ENCODE measurements at regions not wholly inside any gene's neighbourhood (a gene's known extent, or its start where the extent isn't known, plus 50 kb on each side); places are given as distances from the start of the nearest gene placed in this dataset.

DNA sequence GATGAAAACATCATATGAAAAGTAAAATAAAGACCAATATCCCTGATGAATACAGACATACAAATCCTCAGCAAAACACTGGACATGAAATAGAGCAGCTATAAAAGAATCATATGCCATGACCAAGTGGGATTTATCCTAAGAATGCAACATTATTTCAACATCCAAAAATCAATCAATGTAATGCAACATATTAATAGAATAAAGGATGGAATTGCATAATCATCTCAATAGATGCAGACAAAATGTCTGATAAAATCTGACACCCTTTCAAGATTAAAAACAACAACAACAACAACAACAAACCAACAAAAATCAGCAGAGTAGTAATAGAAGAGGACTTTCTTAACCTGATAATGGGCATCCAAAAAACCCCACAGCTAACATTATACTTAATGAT, 63.8 kb upstream of the IL1R1 start:
- DNase-seq = no peak

DNA sequence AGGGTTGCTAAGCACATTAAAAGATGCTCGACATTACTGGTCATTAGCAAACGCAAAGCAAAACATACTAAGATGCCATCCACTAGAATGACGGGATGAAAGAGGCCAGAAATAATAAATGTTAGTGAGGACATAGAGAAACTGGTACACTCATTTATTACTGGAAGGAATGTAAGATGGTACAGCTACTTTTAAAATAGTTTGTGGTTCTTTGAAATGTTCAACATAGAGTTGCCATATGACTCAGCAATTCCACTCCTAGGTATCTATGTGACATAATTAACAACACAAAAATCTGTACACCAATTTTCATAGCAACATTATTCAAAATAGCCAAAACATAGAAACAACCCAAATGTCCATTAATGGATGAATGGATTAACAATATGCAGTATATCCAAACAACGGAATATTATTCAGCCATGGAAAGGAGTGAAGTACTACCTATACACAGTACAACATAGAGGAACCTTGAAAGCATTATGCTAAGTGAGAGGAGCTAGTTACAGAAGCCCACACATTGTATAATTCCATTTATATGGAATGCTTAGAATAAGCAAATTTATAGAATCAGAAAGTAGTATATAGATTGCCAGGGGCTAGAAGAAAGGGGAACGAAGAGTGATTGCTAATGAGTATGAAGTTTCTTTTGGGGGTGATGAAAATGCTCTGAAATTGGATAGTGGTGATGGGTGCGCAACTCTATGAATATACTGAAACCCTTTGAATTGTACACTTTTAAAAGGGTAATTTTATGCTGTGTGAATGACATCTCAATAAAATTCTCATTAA, 61.9 kb upstream of the IL1R1 start:
- DNase-seq = no peak

DNA sequence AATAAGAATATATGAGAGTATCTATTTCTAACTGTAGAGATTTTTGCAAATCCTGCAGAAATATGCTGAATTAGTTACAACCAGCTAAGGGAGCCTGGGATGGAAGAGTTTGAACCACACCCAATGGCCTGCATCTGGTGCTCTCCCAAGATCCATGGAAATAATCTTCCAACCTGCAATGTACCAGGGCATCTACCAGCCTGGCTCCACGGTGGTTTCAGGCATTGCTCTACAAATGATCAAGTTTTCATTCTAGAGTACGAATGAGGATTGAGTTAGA, 61.4 kb upstream of the IL1R1 start:
- DNase-seq = no peak

DNA sequence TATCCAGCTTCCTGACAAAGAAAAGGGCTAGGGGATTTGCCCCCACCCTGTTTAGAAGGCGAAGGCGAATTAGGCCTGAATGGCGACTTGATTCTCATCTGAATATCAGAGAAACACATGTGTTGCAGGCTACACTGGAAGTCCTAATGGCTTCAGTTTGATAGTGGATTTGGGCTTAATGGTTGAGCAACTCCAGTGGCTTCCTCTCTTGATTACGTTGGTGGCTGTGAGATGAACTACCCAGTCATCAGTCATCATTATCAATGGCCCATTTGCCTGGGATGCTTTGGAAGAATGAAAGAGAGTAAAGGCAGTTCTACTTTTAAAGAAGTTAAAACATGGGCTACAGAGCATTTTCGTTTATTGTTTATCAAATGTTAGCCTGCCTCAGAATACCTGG, 60.9 kb upstream of the IL1R1 start:
- no peak for DNase-seq

DNA sequence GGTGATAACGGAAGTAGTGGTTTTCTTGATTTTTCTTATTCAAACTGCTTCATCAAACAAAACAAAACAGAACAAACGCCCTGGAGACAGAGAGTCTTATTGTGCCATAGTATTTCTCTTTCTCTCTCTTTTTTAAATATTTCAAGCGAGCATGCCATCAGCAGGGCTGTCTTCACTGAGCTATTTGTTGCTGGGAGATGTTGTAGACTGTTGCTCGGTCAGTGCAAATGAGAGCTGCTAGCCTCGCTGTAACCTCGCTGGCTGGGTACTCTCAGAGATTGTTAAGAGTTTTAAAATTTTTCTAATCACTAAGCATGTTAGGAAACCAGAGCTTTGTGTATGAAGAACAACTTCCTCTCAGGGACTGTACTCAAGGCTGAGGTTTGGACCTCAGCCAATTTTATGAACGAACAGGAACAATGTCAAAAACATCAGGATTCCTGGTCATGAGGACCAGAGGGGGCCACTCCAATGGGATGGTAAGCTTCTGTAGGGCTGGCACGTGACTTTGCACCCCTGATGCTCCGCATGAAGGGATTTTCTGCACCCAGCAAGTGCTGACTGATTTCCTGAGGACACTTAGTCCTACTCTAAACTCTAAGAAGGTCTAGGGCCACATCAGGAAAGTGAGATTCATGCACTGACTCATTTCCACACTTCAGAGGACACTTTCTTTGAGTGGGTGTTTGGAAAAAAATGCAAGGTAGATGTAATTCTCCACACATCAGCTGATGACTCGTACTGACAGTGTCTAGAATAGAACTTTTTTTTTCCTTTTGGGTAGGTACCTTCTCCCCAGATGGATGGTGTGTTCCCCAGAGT, 59.8 kb upstream of the IL1R1 start:
- DNase-seq = peak; percentile 56

DNA sequence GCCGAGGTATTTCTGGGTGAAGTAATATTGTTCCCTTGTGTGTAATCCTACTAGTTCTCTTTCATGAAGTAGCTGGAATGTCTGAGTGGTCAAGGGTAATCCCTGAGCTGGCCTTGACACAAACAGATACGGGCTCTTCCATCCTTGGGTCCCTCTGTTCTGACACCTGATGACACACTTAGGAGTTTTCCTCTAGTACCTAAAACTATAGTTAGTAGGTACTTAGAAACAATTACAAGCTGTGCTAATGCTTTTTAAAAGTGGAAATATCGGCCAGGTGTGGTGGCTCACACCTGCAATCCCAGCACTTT, 59.2 kb upstream of the IL1R1 start:
- peak; percentile 27 for DNase-seq

DNA sequence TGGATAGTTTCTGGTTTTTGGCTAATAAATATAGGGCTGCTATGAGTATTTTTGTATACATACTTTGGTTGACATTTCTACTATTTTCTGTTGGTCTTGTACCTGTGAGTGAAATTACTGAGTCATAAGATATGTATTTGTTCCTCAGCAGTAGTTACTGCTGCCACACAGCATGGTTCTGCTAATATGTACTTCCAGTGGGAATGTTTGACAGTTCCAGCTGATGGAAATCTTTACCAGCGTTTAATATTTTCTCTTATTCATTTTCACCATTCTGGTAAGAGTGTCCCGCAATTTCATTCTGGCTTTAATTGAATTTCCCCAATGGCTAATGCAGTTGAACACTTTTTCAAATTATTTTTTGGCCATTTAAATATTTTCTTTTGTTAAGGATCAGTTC, 57.9 kb upstream of the IL1R1 start:
- no peak for DNase-seq

DNA sequence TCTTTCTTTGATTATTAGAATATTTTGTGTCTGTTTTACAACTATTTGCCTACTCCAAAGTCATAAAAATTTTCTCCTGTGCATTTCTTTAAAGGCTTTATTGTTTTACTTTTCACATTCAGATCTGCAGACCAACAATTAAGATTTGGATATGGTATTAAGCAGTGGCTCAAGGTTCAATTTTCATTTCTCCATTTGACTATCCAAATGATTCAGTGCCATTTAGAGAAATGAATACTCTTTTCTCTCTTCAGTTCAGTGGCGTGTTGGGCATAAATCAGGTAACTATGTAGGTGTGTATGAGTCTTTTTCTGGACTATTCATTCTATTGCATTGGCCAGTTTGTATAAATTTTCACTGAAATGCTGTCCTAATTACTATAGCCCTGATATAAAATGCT, 57.3 kb upstream of the IL1R1 start:
- DNase-seq = no peak

DNA sequence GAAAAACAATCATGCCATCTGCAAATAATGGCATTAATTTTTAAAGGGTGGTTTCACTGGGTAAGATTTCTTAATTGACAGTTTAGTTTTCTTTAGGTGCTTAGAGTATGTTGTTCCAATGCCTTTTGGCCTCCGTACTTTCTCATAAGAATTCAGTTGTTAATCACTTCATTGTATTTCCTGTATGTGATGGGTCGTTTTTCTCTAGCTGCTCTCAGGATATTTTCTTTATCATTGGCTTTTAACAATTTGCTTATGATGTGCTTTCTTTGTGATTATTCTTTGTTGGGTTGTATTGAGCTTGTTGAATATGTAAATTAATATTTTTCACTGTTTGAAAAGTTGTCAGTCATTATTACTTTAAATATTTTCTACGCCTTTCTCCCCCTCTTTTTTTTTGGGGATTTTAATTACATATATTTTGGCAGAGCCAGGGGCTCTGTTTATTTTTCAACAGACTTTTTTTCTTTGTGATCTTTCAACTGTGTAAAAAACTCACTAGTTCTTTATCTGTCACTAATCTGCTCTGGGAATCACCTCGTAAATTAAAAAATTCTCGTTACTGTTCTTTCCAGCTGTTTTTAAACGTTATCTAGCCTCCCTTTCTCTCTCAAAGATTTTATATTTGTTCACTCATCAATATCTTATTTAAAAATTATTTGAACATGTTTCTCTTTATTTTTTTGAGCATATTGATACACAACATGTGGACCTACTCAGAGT, 56.2 kb upstream of the IL1R1 start:
- no peak for DNase-seq

DNA sequence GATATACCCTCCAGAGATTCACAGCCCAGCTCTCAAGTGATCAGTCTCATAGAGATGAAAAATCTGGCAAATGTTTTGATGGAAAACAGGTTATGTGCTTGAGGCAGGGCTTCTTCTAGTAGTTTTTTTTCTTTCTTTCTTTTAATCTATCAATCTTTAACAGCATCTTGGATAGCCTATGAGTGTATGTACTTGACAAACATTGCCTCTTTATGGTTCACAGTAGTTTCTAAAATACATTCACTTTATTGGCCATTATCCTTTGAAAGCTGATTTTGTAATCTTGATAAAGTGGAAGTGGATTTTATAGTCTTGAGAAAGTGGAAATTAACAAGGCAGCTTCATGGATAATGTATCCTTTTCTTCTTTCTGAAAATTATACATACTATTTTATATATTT, 51.4 kb upstream of the IL1R1 start:
- DNase-seq = no peak

DNA sequence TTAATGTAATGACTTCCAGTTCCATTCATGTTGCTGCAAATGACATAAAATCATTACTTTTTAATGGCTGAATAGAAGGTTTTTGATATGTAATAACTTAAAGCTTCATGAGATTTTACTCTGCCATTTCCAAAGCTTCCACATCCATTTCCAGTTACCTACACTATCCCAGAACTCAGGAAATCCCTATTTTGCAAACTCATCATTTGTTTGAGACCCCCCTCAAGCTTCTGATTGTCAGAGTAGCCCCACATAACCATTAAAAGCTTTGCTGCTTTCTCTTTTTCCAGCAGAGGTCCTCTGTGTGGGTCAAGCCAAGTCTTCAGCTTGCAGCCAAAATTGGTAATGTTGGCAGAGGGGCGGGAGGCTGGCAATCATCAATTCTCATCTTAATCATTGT, 50.6 kb upstream of the IL1R1 start:
- no peak for DNase-seq

DNA sequence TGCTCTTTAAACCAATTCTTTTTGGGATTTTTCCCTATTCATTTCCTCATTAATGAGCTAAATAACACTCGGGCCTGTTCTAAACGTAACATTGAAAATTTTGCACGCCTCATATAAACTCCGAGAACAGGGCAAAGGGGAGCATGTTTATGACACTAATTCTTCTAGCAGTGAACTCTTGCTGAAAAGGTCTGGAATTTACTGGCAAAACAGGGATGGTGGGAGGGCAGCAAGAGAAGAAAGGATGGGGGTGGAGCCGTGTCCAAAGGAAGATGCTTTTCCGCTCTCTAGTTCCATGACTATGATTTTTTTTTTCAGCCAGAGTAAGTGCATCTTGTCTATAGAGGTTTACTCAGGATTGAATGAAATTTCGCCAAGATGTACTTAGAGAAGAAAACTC, 50.0 kb upstream of the IL1R1 start:
- no peak for DNase-seq

All from activated naive CD4-positive, alpha-beta T cell treated with anti-CD3 and anti-CD28 coated beads, Interleukin-2, amount 50 U/mL, for 16 hours (primary cell).